GM12872 (cell line): ENCODE measurements at regions not wholly inside any gene's neighbourhood (a gene's known extent, or its start where the extent isn't known, plus 50 kb on each side); places are given as distances from the start of the nearest gene placed in this dataset.

Source experiments
- TF ChIP-seq, protein P1 (sequence below): IDR thresholded peaks from 3 replicates; pipeline ENCODE4 v1.5.1; 2011; ENCODE audit warnings: low read depth, mild to moderate bottlenecking, low read length, moderate library complexity; ENCODE audit not compliant: insufficient read depth

DNA sequence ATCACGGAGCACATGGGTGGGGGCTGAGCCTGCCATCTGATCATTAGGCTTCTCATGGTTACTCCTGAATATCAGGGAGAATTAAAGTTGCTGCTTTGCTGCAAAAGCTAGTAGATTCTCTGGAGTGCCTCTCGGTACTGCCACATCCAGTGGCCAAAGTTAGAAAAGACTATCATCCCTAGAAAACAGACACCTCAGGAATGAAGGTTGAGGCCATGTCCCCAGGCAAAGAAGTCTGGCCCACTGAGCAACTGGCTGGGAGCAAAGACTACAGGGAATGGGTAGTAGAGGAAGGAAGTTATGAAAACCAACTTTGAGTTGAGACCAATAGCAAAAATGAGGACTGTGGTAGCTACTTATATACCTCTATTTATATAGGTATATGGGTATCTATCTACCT is 258.7 kb downstream of the EFCAB11 start:
- TF ChIP-seq, protein P1, sequence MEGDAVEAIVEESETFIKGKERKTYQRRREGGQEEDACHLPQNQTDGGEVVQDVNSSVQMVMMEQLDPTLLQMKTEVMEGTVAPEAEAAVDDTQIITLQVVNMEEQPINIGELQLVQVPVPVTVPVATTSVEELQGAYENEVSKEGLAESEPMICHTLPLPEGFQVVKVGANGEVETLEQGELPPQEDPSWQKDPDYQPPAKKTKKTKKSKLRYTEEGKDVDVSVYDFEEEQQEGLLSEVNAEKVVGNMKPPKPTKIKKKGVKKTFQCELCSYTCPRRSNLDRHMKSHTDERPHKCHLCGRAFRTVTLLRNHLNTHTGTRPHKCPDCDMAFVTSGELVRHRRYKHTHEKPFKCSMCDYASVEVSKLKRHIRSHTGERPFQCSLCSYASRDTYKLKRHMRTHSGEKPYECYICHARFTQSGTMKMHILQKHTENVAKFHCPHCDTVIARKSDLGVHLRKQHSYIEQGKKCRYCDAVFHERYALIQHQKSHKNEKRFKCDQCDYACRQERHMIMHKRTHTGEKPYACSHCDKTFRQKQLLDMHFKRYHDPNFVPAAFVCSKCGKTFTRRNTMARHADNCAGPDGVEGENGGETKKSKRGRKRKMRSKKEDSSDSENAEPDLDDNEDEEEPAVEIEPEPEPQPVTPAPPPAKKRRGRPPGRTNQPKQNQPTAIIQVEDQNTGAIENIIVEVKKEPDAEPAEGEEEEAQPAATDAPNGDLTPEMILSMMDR, result no peak

DNA sequence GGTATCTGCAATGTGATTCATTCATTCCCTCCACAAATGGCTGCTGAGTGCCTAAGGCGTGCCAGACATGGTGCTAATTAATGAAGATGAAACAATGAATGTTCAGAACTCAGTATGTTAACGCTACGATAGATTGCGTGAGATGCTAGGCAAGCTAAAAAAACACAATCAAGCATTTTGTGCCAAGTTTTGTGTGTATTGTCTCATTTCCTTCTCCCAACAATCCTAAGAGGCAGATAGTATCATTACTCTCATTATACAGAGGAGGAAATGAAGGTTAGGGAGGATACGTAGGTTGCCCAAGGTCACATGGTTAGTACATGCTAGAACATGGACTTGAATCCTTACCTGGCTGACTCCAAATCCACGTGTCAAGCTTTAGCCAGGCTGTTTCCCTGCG is 264.4 kb downstream of the EFCAB11 start:
- TF ChIP-seq, protein P1, result no peak

DNA sequence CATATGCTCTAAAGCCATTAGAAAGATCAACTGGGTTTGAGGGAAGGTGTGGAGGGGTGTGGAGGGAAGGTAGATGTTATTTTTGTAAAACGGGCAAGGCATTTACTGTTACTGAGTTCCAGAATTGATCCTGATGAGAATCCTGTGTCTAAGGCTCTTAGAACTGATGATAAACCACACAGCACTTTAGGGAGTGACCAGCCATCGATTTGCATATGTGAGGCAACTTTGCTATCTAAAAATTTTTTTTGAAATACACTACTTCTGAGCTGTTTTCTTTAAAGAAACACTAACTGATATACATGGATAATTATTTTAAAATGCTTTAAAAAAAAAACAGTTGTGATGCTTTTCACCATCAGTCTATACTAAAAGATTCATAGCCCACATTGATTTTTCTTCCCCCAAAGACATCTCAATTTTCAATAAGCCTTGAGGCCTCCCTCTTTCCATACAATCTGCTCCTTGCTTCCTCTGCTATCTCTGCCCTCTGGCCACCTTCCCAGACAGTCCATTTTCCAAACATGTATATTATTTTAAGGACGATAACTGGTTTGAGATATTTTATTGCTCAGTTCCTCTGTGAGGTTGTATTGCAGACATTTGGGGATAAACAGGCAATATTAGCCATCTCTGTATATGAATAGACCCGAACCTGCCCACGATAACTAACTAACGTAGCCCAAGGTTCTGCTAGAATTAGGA is 265.9 kb downstream of the EFCAB11 start:
- TF ChIP-seq, protein P1, result no peak

DNA sequence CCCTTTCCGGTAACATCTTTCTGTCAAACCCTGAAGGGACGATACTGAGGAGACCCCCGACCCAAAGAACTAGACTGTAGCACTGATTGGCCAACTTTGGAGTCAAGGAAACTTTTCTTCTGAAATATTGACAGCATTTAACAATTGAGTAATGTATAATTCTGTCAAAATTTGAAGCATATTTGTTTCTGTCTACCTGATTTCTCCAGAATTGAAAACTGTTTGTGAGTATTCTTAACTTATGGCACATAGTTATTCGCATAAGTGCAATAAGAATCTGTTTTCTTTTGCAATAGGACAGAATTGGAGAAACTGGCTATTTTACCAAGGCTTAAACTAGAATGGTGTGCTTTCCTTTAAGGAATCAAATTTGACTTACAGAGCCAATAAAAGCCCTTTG is 267.1 kb upstream of the FOXN3 start:
- TF ChIP-seq, protein P1, result no peak

DNA sequence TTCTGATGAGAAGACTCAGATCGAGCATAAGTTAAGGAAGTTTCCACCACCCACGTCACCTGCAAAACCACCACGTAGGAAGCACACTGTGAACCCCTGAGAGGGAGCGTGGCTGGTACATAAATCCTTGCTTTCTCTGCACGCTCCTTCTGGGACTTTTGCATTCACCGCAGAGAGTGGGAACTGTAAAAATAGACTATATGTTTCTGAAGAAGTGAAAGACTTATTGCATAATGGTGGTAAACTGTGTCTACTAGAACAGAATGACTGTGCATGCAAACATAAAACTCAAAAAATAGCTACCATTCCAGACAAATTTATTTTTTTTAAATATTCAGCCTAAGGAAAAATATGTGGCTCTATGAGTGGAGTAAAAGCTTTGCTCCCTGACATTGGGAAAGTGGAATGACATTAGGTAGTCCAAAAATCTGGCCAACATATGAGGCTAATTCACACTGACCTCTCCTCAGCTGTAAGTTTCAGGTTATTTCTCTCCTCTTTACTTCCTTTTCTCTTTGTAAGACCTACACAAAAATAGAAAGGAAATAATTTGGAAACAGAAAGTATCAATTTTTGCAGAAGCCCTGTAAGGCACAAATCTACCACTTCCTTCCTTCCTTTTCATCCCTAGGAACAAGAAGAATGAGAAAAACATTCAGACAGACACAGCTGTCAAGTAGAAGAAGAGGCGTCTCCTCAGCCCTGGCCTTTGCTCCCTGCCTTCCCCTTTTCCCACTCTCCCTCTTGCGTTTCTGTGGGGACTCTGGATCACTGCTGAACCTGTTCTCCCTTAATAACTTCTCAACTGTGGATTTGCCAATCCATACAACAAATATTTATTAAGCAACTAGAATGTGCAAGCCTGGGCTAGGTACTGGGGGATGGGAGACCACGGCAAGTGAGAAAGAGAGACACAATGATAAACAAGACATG is 264.3 kb upstream of the FOXN3 start:
- TF ChIP-seq, protein P1, result no peak

DNA sequence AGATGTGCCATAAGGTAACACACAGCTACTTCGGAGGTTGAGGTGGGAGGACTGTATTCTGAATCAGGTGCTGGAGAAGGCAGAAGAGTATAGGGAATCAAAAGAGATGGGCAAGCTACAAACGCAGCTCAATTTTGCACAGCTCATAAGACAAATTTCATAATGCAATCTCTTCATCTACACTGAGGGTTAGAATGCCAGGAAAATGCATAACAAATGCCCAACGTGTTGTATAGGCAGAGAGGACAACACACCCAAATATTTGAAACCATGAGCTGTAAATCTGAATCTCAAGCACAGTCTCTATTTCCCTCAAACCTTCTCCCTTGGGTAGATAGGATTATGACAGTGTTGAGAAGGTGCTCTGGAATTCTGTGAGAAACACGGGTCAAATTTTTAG is 263.1 kb upstream of the FOXN3 start:
- TF ChIP-seq, protein P1, result no peak

DNA sequence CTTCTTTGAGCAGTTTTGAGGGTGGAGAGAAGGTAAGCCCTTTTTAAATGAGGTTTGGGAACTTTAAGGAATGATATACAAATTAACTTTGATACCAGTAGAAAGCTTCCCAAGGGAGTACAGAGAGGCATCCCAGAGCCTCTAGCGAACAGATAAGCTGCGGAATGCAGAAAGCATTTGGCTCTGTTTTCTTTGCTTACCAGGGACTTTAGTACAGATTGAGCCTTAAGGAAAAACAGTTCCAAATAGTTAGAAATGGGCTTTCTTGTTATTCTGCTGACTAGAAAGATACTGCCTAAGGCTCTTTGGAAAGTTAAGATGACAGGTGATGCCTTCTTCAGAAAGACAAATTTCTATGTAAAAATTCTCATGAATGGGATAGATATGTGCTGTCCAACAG is 261.7 kb upstream of the FOXN3 start:
- TF ChIP-seq, protein P1, result no peak
